ENCODE measurements at regions not wholly inside any gene's neighbourhood (a gene's known extent, or its start where the extent isn't known, plus 50 kb on each side); places are given as distances from the start of the nearest gene placed in this dataset.

GRCh38 chr3:95184038-95184437 lies 1121.2 kb downstream of the NSUN3 start:
- Histone ChIP-seq H2BK20ac (ENCODE audit: low read length) (no peak overlapping the region), H2BK15ac (ENCODE audit: low read length) (no peak overlapping the region), H3K27ac (ENCODE audit: low read depth, low read length) (no peak overlapping the region), H3K4me3 (ENCODE audit: extremely low read depth in 1 of 4, insufficient read depth in 2 of 4, low read depth in 3 of 4, low read length in 4 of 4) (no peak overlapping the region), H2AK5ac (ENCODE audit: low read depth, low read length) (no peak overlapping the region), H3K27me3 (replicated peaks in 1 of 4; ENCODE audit: control insufficient read depth in 3 of 4, extremely low read depth in 1 of 4, insufficient read depth in 3 of 4, low read length in 3 of 4) (no peaks in the 10 kb centered on the region), H3K4me1 (replicated peaks in 1 of 4; ENCODE audit: control insufficient read depth in 3 of 4, insufficient read depth in 4 of 4, low read length in 3 of 4) (no peaks in the 10 kb centered on the region), H4K91ac (replicated peaks; ENCODE audit: insufficient read length, low read length) (no peak overlapping the region), H4K5ac (ENCODE audit: insufficient read length, low read depth, low read length) (no peak overlapping the region), H2BK5ac (ENCODE audit: low read depth, low read length) (no peak overlapping the region), H4K8ac (ENCODE audit: extremely low read depth, insufficient read depth, low read length) (no peak overlapping the region), H4K20me1 (replicated peaks in 1 of 2; ENCODE audit: control insufficient read depth in 1 of 2, insufficient read depth in 2 of 2, low read length in 2 of 2) (no peaks in the 10 kb centered on the region), H2BK120ac (replicated peaks; ENCODE audit: low read depth, low read length) (no peak overlapping the region), H3K56ac (replicated peaks; ENCODE audit: insufficient read length, low read depth, low read length) (no peak overlapping the region), H3K4me2 (ENCODE audit: insufficient read depth in 1 of 2, low read depth in 2 of 2, low read length in 2 of 2) (no peak overlapping the region), H3K36me3 (ENCODE audit: control insufficient read depth in 2 of 4, insufficient read depth in 4 of 4, low read length in 3 of 4) (no peaks in the 10 kb centered on the region), H3K23me2 (ENCODE audit: low read depth, low read length) (no peaks in the 10 kb centered on the region), H2AFZ (ENCODE audit: low read length) (no peak overlapping the region), H3K9ac (replicated peaks in 1 of 4; ENCODE audit: extremely low read depth in 1 of 4, low read depth in 3 of 4, low read length in 3 of 4) (no peak overlapping the region), H3K9me3 (ENCODE audit: insufficient read depth in 2 of 2, low read depth in 1 of 2, low read length in 1 of 2) (no peaks in the 10 kb centered on the region), H3K4ac (replicated peaks; ENCODE audit: insufficient read length, low read depth, low read length) (no peak overlapping the region), H3K18ac (ENCODE audit: extremely low read depth, low read length) (no peak overlapping the region), H3K79me2 (ENCODE audit: control insufficient read depth in 1 of 2, insufficient read depth in 2 of 2, low read length in 2 of 2) (no peaks in the 10 kb centered on the region), H2BK12ac (ENCODE audit: low read depth, low read length) (no peak overlapping the region), H3K79me1 (ENCODE audit: low read depth, low read length) (no peaks in the 10 kb centered on the region), H3K23ac (ENCODE audit: insufficient read length) (no peak overlapping the region), H3K14ac (ENCODE audit: insufficient read length) (no peak overlapping the region)
- POLR2A ChIA-PET (ENCODE audit: partially characterized antibody), result no interaction called here
- DNase-seq (ENCODE audit: low read depth in 1 of 2, low spot score in 2 of 2) (no peak), FAIRE-seq (no peak)
- WGBS, 2 experiments (ENCODE audit: extremely low coverage in 1 of 2, insufficient coverage in 1 of 2, insufficient read length in 1 of 2, insufficient replicate concordance in 2 of 2, low coverage in 1 of 2, low lambda C conversion rate in 2 of 2, missing lambda C conversion rate in 1 of 2), result 93% methylated on average over 6 of the region's 6 CpGs; no CpG with 5 or more reads in 1 of the 2 experiments
- CTCF ChIA-PET (ENCODE audit: partially characterized antibody), result no interaction called here
- TF ChIP-seq EP300 (IDR thresholded peaks at IDR 0.05; ENCODE audit: borderline replicate concordance in 1 of 2, low read depth in 2 of 2, low read length in 2 of 2) (no peak), YY1 (IDR thresholded peaks at IDR 0.05; ENCODE audit: low read depth, low read length) (no peak), RBBP5 (IDR thresholded peaks at IDR 0.05; ENCODE audit: borderline replicate concordance, low read depth, low read length) (no peak), CHD2 (IDR thresholded peaks at IDR 0.05; ENCODE audit: low read length) (no peak), ASH2L (IDR thresholded peaks at IDR 0.05; ENCODE audit: low read length) (no peak), TEAD4 (IDR thresholded peaks at IDR 0.05; ENCODE audit: low read depth, low read length) (no peak), CREB1 (IDR thresholded peaks at IDR 0.05) (no peak), SRF (IDR thresholded peaks at IDR 0.05; ENCODE audit: low read depth, low read length) (no peak), KDM4A (IDR thresholded peaks at IDR 0.05; ENCODE audit: low read depth, low read length, severe bottlenecking) (no peak), TAF1 (IDR thresholded peaks at IDR 0.05; ENCODE audit: low read depth, low read length) (no peak), CHD1 (IDR thresholded peaks at IDR 0.05; ENCODE audit: low read depth, low read length) (no peak), TAF7 (optimal IDR thresholded peaks at IDR 0.05; ENCODE audit: borderline replicate concordance, low read depth, low read length) (no peak), ATF3 (IDR thresholded peaks at IDR 0.05; ENCODE audit: insufficient read depth, low read depth, low read length) (no peak), ZNF274 (IDR thresholded peaks at IDR 0.05; ENCODE audit: borderline replicate concordance, extremely low read depth, low read length) (no peak), CTBP2 (IDR thresholded peaks at IDR 0.05; ENCODE audit: borderline replicate concordance, insufficient read depth, insufficient read length, low read length) (no peak), POLR2A (IDR thresholded peaks at IDR 0.05; ENCODE audit: control extremely low read depth in 1 of 2, low read depth in 2 of 2, low read length in 2 of 2) (no peak)

Measured in H1 (cell line).